ENCODE measurements at regions not wholly inside any gene's neighbourhood (a gene's known extent, or its start where the extent isn't known, plus 50 kb on each side); places are given as distances from the start of the nearest gene placed in this dataset.

DNA sequence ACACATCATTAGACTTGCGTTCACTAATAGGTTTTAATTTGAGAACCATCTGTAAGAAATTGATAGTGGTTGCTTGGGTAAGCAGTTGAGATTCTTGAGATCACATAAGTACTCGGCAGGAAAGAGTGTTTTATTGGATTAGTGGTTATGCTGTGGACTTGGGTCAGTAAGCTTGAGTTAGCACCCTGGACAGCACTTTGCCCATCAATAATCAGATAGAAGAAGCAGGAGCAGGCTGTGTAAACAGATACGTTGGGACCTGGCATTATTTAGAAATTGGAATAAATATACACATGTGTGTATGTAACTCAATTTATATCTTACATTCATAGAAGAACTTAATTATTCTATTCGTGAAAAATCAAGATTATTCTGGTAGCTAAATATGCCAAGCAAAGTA lies 357.5 kb upstream of the SMIM31 start:
- no peak overlapping the region for H3K27ac ChIP-seq
- no peak for TF ChIP-seq CTCF (conservative IDR thresholded peaks at IDR 0.05)

DNA sequence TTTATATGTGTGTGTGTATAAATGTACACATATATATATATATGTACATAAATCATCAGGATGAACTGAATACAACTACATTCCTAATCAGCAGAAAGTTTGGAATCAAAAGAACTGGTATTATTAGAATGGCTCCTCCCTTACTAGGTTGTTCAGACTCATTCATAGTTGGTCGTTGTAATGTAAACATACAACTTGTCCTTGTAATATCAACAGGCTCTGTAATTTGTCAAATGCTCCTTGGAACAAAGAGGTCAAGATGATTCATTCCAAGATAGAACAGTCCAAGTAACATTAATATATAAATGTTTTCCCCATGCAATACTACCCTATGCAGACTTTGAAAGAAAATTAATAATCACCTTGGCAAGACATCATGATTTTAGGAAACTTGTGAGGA lies 351.4 kb upstream of the SMIM31 start:
- no peak overlapping the region for H3K27ac ChIP-seq
- no peak for TF ChIP-seq CTCF (conservative IDR thresholded peaks at IDR 0.05)

DNA sequence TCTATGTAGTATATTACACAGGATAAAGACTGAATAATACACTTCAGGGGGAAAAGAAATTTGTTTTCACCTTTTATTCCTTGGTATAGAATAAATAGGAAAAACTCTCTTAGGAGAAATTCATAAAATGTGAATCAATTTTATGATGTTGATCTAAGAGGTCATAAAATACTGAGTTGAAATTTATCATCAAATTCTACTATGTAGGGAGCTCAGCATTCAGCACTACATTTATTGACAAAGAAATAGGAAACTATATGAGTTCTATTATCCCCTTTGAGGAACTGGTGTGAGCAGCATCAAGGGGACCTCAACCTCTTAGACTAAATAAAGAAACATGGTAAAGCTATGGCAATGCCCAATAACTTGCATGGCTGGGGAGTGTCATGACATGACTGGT lies 348.2 kb upstream of the SMIM31 start:
- no peak for TF ChIP-seq CTCF (conservative IDR thresholded peaks at IDR 0.05)

DNA sequence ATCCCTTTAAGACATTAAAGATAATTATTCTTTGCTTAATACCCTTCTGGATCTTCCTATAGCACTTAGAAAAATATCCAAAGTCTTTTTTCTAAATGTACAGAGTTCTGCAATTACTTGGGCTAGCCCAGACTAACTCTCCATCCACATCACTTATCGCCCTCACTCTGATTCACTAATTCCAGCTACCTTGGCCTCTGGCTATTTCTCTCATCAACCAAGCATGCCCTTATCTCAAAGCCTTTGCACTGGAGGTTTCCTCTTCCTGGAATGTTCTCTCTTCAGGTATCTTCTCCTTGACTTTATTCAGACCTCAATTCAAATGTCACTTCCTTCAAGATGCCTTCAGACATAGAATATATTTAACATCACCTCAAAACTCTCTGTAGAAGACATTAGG lies 345.1 kb upstream of the SMIM31 start:
- no peak for TF ChIP-seq CTCF (conservative IDR thresholded peaks at IDR 0.05)
- no peak overlapping the region for H3K27ac ChIP-seq

More for the DNA sequence above, 348.2 kb upstream of the SMIM31 start:
- H3K27ac ChIP-seq = no peak overlapping the region

DNA sequence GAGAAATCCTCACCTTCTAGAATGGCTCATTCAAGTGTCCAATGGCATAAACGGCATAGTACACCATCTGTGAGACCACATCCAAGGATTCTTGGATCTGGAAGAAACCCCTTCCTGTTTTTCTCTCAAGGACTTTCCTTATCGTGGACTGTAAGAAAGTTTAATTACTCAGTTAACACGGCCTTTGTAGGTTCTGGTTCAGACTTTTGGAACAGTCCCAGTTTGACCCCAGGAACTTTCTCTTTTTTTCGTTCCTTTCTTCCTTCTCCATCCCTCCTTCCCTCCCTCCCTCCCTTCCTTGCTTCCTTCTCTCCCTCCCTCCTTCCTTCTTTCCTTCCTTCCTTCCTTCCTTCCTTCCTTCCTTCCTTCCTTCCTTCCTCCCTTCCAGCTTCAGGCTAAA lies 343.5 kb upstream of the SMIM31 start:
- no peak for TF ChIP-seq CTCF (conservative IDR thresholded peaks at IDR 0.05)
- no peak overlapping the region for H3K27ac ChIP-seq

DNA sequence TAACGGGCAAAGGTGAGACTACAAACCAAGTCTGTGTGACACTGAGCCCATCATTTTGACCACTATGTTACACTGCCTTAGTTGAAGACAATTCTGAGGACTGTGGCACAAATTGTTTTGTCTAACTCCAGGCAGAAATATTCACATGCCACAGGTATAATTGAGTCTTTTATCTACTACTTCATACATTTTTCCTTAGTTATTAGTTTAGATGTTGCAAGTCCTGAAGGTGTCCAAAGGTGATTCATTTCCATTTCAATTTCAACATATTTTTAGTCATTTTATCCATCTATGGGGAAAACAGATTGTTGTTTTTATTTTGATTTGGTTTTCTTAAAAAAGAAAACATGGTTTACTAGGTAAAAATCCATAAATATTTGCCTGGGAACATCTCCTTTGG lies 341.7 kb upstream of the SMIM31 start:
- no peak for TF ChIP-seq CTCF (conservative IDR thresholded peaks at IDR 0.05)
- no peak overlapping the region for H3K27ac ChIP-seq

GRCh38 chr4:164413743-164414142 lies 340.2 kb upstream of the SMIM31 start:
- no peak overlapping the region for H3K27ac ChIP-seq
- TF ChIP-seq CTCF (conservative IDR thresholded peaks at IDR 0.05) = no peak

- H3K27ac ChIP-seq = no peak overlapping the region
Observed at GRCh38 chr4:164423819-164424218, 330.1 kb upstream of the SMIM31 start.

More at GRCh38 chr4:164423819-164424218, 330.1 kb upstream of the SMIM31 start:
- no peak for TF ChIP-seq CTCF (conservative IDR thresholded peaks at IDR 0.05)

Measured in VCaP (cell line).